22Rv1 (cell line): ENCODE measurements at regions not wholly inside any gene's neighbourhood (a gene's known extent, or its start where the extent isn't known, plus 50 kb on each side); places are given as distances from the start of the nearest gene placed in this dataset.

Experiments
- ZFX ChIP-seq: fragments of 450-650 bp; IDR thresholded peaks from 2 replicates; pipeline ENCODE4 v1.6.1; 2017; ENCODE audit warnings: antibody characterized with exemption, borderline replicate concordance
- TF ChIP-seq, protein P1 (sequence below): fragments of 450-650 bp; IDR thresholded peaks from 2 replicates; pipeline ENCODE4 v1.5.1; 2017; ENCODE audit warnings: mild to moderate bottlenecking

- TF ChIP-seq, protein P1, sequence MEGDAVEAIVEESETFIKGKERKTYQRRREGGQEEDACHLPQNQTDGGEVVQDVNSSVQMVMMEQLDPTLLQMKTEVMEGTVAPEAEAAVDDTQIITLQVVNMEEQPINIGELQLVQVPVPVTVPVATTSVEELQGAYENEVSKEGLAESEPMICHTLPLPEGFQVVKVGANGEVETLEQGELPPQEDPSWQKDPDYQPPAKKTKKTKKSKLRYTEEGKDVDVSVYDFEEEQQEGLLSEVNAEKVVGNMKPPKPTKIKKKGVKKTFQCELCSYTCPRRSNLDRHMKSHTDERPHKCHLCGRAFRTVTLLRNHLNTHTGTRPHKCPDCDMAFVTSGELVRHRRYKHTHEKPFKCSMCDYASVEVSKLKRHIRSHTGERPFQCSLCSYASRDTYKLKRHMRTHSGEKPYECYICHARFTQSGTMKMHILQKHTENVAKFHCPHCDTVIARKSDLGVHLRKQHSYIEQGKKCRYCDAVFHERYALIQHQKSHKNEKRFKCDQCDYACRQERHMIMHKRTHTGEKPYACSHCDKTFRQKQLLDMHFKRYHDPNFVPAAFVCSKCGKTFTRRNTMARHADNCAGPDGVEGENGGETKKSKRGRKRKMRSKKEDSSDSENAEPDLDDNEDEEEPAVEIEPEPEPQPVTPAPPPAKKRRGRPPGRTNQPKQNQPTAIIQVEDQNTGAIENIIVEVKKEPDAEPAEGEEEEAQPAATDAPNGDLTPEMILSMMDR = no peak
- TF ChIP-seq ZFX = no peak
Measured at GRCh38 chrX:10676235-10676957, 56.0 kb upstream of the MID1 start.
